ENCODE measurements at regions not wholly inside any gene's neighbourhood (a gene's known extent, or its start where the extent isn't known, plus 50 kb on each side); places are given as distances from the start of the nearest gene placed in this dataset.

- H3K4me3 ChIP-seq (ENCODE audit: low read depth, low read length): no peak overlapping the region
- no peak for TF ChIP-seq CTCF (IDR thresholded peaks at IDR 0.05; ENCODE audit: low read depth, low read length, missing control alignments)
- DNase-seq (ENCODE audit: low read depth): no peak
These were observed 265.3 kb upstream of the IL12A start for GRCh38 chr3:159723295-159723694.

DNA sequence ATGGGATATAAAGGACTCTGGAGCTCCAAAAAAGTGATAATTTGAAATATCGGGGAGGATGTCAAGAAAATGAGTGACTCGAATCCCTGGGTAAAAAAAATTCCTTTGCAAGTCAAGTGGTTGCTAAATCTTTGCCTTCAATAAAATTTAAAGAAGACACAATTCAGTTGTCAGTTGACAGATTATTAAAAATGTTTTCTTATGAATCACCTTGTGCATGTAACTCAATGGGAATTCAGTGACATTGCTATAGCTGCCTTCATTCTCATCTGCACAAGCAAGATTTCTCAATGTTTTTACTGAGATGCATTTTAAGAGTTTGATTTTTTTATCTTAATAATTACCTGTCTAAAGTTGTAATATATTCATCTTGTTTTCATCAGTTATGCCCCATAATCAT, 264.0 kb upstream of the IL12A start:
- no peak for DNase-seq (ENCODE audit: low read depth)
- TF ChIP-seq CTCF (IDR thresholded peaks at IDR 0.05; ENCODE audit: low read depth, low read length, missing control alignments): no peak
- H3K4me3 ChIP-seq (ENCODE audit: low read depth, low read length): no peak overlapping the region

GRCh38 chr3:159726231-159726964, 262.2 kb upstream of the IL12A start:
- DNase-seq (ENCODE audit: low read depth): no peak
- TF ChIP-seq CTCF (IDR thresholded peaks at IDR 0.05; ENCODE audit: low read depth, low read length, missing control alignments): no peak
- no peak overlapping the region for H3K4me3 ChIP-seq (ENCODE audit: low read depth, low read length)

GRCh38 chr3:159727506-159727905, 261.1 kb upstream of the IL12A start:
- DNase-seq (ENCODE audit: low read depth): no peak
- TF ChIP-seq CTCF (IDR thresholded peaks at IDR 0.05; ENCODE audit: low read depth, low read length, missing control alignments): no peak
- no peak overlapping the region for H3K4me3 ChIP-seq (ENCODE audit: low read depth, low read length)

DNA sequence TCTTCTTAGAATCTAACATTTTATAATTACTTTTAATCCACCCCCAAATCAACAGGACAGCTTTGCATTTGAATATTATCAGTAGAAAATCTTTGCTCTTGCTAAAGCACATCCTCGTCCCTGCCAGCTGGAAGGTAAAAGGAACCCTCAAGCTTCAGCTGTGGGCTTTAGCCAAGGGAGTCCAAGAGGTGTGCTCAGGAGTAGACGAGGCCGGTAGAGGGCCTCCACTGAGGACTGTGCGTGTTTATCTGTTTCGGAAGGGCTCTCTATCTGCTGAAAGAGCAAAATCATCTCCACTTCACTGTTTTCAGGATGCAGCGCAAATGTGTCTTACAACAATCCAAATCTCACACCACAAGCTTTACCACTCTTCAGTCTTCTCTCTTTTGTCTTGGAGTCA, 257.4 kb upstream of the IL12A start:
- DNase-seq (ENCODE audit: low read depth): no peak
- no peak overlapping the region for H3K4me3 ChIP-seq (ENCODE audit: low read depth, low read length)
- no peak for TF ChIP-seq CTCF (IDR thresholded peaks at IDR 0.05; ENCODE audit: low read depth, low read length, missing control alignments)

DNA sequence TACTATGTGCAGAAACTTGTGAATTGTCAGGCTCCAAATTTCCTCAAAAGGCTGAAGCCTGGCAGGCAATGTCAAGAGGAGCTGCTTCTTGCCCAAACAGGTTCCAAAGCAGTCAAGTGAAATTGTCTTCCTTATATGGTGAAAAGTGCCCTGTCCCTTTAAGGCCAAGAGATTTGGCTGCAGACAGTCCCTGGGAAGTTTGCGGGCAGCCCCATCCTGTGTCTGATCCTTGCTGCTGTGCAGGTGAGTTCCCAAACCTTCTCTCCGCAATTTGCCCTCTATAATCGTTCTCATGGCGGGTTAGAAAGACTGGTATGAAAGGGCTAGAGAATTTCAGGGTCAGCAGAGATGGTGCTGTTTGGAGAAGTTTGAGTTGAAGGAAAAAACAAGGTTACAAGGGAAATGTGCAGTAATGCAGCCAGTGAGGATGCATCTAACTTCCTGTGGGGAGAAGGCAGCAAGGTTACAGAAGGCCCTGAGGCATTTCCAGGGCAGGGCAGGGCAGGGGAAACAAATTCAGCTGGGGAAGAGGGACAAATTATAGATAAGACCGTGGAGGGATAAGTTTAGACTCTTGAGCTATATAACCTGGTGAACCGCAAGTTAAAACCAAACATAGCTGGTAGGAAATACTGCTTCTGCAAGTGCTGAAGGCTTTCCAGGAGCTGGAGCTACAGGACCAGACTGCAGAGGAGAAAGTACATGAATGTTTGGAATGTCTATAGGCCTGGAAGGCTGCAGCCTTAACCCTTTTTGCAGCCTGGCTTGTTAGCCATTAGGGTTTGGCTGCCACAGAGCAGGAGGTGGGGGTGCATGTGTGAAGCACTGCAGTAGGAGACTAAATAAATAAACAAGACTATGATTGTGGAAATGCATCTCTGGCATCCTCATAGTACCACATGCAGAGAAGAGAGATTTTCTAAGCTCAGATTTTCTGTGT, 256.2 kb upstream of the IL12A start:
- H3K4me3 ChIP-seq (ENCODE audit: low read depth, low read length): no peak overlapping the region
- no peak for TF ChIP-seq CTCF (IDR thresholded peaks at IDR 0.05; ENCODE audit: low read depth, low read length, missing control alignments)
- DNase-seq (ENCODE audit: low read depth): no peak

Data from GM12864 (cell line).